Activated CD4-positive, alpha-beta T cell treated with anti-CD3 and anti-CD28 coated beads, Interleukin-2, amount 10 ng/mL, durations not matched to agents 24 days and 14 days (primary cell): ENCODE measurements at regions not wholly inside any gene's neighbourhood (a gene's known extent, or its start where the extent isn't known, plus 50 kb on each side); places are given as distances from the start of the nearest gene placed in this dataset.
"Not testable (repeated sequence)": the region's sequence is repeated elsewhere in the genome, so short reads cannot be mapped to it uniquely, and the experiment has no call there.

Source experiments
- DNase-seq: peaks from one replicate; pipeline ENCODE4 v3.0.0; 2022
- H3K27ac Mint-ChIP-seq: one replicate; pipeline ENCODE4 v1.8.0; 2022; ENCODE audit warnings: mild to moderate bottlenecking, mixed read lengths
- H3K27me3 Mint-ChIP-seq: one replicate; pipeline ENCODE4 v1.8.0; 2022; ENCODE audit warnings: mixed read lengths
- H3K36me3 Mint-ChIP-seq: one replicate; pipeline ENCODE4 v1.8.0; 2022; ENCODE audit warnings: low read depth, mild to moderate bottlenecking, mixed read lengths
- H3K4me1 Mint-ChIP-seq: one replicate; pipeline ENCODE4 v1.8.0; 2021; ENCODE audit warnings: mixed read lengths
- H3K4me3 Mint-ChIP-seq: one replicate; pipeline ENCODE4 v1.8.0; 2022; ENCODE audit warnings: mild to moderate bottlenecking, moderate library complexity, mixed read lengths
- H3K9me3 Mint-ChIP-seq: one replicate; pipeline ENCODE4 v1.8.0; 2021; ENCODE audit warnings: mixed read lengths
- intact Hi-C: fragments of 100-400 bp; cut with micrococcal nuclease; formaldehyde crosslinking; loops from one replicate; pipeline ENCODE4 v1.15.1; 2023

DNA sequence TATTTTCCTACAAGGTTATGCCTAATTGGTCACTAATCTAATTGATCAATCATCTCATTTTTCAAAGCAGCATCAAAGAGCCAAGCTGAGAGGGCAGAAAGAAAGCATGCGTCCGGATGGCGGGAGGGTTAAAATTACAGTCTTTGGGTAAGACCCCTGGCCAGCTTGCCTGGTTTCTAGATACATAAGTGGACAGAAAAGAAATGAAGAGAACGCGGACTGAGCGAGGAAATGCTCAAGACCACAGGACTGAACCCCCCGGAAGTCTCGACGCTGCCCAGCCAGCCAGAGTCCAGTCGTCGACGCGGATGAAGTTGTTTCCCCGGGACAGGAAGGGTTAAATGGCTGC is 297.2 kb downstream of the OMA1 start:
- H3K4me3 Mint-ChIP-seq, result no peak overlapping the region

GRCh38 chr1:58248791-58249190 is 297.7 kb downstream of the OMA1 start:
- DNase-seq, result no peak
- intact Hi-C loops, result no loop called here
- Mint-ChIP-seq H3K36me3 (no peaks in the 10 kb centered on the region), H3K4me3 (no peak overlapping the region), H3K9me3 (no peaks in the 10 kb centered on the region), H3K27me3 (peaks cover 40% of the 10 kb centered on the region), H3K27ac (no peak overlapping the region), H3K4me1 (no peaks in the 10 kb centered on the region)

More for the DNA sequence above, 297.2 kb downstream of the OMA1 start:
- no peaks in the 10 kb centered on the region for H3K4me1 Mint-ChIP-seq
- H3K27ac Mint-ChIP-seq, result no peak overlapping the region
- intact Hi-C loops, result no loop called here
- no peaks in the 10 kb centered on the region for H3K36me3 Mint-ChIP-seq
- DNase-seq, result no peak
- peaks cover 40% of the 10 kb centered on the region for H3K27me3 Mint-ChIP-seq
- no peaks in the 10 kb centered on the region for H3K9me3 Mint-ChIP-seq

- H3K4me3 Mint-ChIP-seq, result no peak overlapping the region
- intact Hi-C loops, result no loop called here
- no peaks in the 10 kb centered on the region for H3K9me3 Mint-ChIP-seq
- no peak overlapping the region for H3K27ac Mint-ChIP-seq
- no peaks in the 10 kb centered on the region for H3K36me3 Mint-ChIP-seq
- H3K27me3 Mint-ChIP-seq, result peaks cover 40% of the 10 kb centered on the region
- DNase-seq, result no peak
- H3K4me1 Mint-ChIP-seq, result no peaks in the 10 kb centered on the region
These were observed 298.5 kb downstream of the OMA1 start for GRCh38 chr1:58248072-58248471.

DNA sequence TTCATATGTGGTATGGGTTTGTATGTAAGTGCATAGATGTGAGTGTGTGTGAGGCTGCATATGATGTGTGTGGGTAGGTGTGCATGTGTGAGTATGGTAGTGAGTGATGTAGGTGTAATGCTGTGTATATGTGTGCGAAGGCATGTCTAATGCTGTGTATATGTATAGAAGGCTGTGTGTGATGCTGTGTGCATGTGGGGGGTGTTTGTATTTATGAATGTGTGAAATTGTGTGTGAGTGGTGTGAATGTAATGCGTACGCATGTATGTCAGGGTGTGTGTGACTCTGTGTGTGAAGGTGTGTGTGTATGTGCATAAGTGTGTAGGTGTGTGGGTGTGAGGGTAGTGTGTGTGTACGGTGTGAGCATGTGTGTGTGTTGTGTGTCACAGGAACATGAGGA is 300.0 kb downstream of the OMA1 start:
- intact Hi-C loops, result no loop called here
- no peaks in the 10 kb centered on the region for H3K9me3 Mint-ChIP-seq
- no peaks in the 10 kb centered on the region for H3K36me3 Mint-ChIP-seq
- no peaks in the 10 kb centered on the region for H3K4me1 Mint-ChIP-seq
- H3K4me3 Mint-ChIP-seq, result no peak overlapping the region
- DNase-seq, result no peak
- H3K27me3 Mint-ChIP-seq, result peaks cover 38% of the 10 kb centered on the region
- H3K27ac Mint-ChIP-seq, result no peak overlapping the region

GRCh38 chr1:58244872-58245271 is 301.7 kb downstream of the OMA1 start:
- DNase-seq, result no peak
- intact Hi-C loops, result no loop called here
- H3K4me1 Mint-ChIP-seq, result no peaks in the 10 kb centered on the region
- no peaks in the 10 kb centered on the region for H3K36me3 Mint-ChIP-seq
- H3K4me3 Mint-ChIP-seq, result no peak overlapping the region
- H3K9me3 Mint-ChIP-seq, result no peaks in the 10 kb centered on the region
- no peak overlapping the region for H3K27ac Mint-ChIP-seq
- peaks cover 28% of the 10 kb centered on the region for H3K27me3 Mint-ChIP-seq

GRCh38 chr1:58238846-58239245 is 307.7 kb downstream of the OMA1 start:
- Mint-ChIP-seq H3K27me3 (peaks cover 5% of the 10 kb centered on the region), H3K36me3 (no peaks in the 10 kb centered on the region), H3K4me1 (no peaks in the 10 kb centered on the region), H3K27ac (no peak overlapping the region), H3K9me3 (no peaks in the 10 kb centered on the region), H3K4me3 (no peak overlapping the region)
- no peak for DNase-seq
- intact Hi-C loops, result no loop called here

DNA sequence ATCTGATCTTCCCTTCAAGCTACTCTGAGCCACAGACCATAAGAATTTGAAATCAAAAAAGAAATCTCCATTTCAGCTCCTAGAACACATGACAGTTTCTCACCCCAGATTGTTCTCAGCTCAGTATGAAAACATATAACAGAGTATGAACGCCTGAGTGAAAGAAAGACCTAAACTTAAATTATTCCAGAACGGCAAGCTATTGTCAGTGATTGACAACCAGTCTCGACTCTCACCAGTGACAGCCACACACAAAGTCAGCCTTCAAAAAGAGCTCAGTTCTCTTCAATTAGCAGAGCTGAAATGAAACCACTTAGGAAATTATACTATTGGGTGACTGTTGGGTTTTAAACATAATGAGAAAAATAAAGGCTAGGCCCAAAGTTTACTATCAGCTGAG is 312.8 kb downstream of the OMA1 start:
- Mint-ChIP-seq H3K36me3 (no peaks in the 10 kb centered on the region), H3K27ac (no peak overlapping the region)
- intact Hi-C loops, result no loop called here

DNA sequence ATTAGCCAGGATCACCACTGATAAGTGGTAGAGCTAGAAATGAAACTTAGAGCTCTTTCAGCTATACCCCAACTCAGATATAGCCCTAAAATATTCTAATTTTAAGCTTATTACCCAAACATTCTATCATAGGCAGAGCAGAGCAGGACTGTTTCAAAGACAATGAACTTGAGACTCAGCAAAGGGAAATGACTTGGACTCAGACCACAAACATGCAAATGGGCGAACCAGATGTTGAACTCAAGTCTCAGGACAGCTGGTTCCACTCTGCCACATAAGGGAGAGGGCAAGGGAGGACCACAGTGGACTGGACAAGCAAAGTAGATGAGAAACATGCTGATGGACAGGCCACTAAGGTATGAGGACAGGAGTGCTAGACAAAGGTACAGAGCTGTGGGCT is 315.3 kb downstream of the OMA1 start:
- no peak overlapping the region for H3K4me3 Mint-ChIP-seq
- no peaks in the 10 kb centered on the region for H3K9me3 Mint-ChIP-seq
- no peak overlapping the region for H3K27ac Mint-ChIP-seq
- H3K4me1 Mint-ChIP-seq, result no peaks in the 10 kb centered on the region
- DNase-seq, result no peak
- H3K27me3 Mint-ChIP-seq, result no peaks in the 10 kb centered on the region
- H3K36me3 Mint-ChIP-seq, result no peaks in the 10 kb centered on the region
- intact Hi-C loops, result no loop called here

More for the DNA sequence above, 312.8 kb downstream of the OMA1 start:
- Mint-ChIP-seq H3K27me3 (no peaks in the 10 kb centered on the region), H3K4me3 (no peak overlapping the region), H3K4me1 (no peaks in the 10 kb centered on the region), H3K9me3 (no peaks in the 10 kb centered on the region)
- no peak for DNase-seq

DNA sequence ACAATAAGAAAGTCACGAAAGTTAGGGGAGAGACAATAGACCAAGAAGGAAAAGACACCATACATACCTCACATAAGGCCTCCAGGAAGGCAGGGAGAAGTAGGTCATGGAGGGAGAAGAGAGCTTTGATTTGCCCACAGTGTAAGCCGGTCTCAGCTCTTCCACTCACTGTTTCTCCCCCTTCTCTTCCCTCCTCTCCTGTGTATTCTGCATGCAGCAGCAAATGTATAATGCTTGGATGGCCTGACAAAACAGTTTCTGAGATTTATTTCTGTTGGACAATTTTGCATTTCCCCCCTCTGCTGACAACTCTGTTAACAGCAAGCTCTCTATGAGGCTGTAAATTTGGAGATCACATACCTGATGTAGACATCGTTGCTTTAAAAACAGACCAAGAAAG is 318.9 kb downstream of the OMA1 start:
- no peaks in the 10 kb centered on the region for H3K9me3 Mint-ChIP-seq
- no peaks in the 10 kb centered on the region for H3K27me3 Mint-ChIP-seq
- no peaks in the 10 kb centered on the region for H3K36me3 Mint-ChIP-seq
- no peak overlapping the region for H3K27ac Mint-ChIP-seq
- H3K4me1 Mint-ChIP-seq, result no peaks in the 10 kb centered on the region
- no peak for DNase-seq
- H3K4me3 Mint-ChIP-seq, result no peak overlapping the region
- intact Hi-C loops, result no loop called here

DNA sequence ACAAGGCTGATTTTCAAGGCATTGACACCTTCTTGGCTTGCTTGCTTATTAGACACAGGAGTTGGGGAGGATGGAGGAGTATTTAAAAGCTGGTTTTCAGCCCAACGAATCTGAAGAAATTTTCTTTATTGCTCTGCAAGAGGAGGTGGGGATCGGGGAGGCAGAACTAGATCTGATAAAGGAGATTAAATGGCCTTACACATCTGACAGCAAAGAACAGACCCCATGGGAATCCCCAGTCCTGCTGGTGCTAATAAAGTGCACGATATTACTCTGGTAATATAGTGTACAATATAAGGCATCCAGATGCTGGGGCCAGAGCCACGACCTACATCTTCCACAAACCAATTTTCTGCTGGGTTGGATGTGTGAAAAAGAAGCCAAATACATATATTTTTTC is 323.0 kb downstream of the OMA1 start:
- Mint-ChIP-seq H3K4me3 (no peak overlapping the region), H3K27ac (no peak overlapping the region), H3K27me3 (no peaks in the 10 kb centered on the region), H3K36me3 (no peaks in the 10 kb centered on the region), H3K4me1 (no peaks in the 10 kb centered on the region), H3K9me3 (no peaks in the 10 kb centered on the region)
- intact Hi-C loops, result no loop called here
- no peak for DNase-seq

DNA sequence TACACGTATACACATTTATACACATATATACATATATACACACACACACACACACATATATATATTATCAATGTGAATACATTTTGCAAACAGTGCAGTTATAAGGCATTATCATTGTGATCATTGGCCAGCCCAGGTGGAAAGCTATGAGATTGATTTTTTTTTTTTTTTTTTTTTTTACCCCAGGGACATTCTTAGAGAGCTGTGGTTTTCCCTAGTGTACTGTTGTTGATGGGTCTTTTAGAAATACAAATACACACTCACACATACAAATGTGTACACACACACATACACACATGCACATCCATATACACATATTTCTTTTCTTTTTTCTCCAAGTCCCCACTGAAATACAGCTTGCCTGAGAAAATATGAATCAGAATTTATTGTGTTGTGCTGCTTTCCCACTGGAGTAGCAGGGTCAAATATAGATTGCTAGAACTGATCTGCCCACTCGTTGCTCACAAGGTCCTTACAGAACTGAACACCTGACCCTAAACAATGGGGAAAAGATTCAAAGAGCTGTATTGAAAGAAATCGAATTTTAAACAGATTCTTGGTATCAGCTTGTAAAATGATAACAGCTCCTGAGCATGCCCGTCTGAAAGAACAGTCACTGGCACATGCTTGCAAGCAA is 325.6 kb downstream of the OMA1 start:
- intact Hi-C loops, result no loop called here
- H3K27me3 Mint-ChIP-seq, result no peaks in the 10 kb centered on the region
- H3K27ac Mint-ChIP-seq, result no peak overlapping the region
- DNase-seq, result no peak
- no peaks in the 10 kb centered on the region for H3K36me3 Mint-ChIP-seq
- H3K9me3 Mint-ChIP-seq, result no peaks in the 10 kb centered on the region
- no peak overlapping the region for H3K4me3 Mint-ChIP-seq
- H3K4me1 Mint-ChIP-seq, result no peaks in the 10 kb centered on the region

DNA sequence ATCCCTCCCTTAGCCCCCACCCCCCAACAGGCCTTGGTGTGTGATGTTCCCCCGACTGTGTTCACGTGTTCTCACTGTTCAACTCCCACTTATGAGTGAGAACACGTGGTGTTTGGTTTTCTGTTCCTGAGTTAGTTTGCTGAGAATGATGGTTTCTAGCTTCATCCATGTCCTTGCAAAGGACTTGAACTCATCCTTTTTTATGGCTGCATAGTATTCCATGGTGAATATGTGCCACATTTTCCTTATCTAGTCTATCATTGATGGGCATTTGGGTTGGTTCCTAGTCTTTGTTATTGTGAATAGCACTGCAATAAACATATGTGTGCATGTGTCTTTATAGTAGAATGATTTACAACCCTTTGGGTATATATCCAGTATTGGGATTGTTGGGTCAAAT is 330.4 kb downstream of the OMA1 start:
- not testable (repeated sequence) for H3K27ac Mint-ChIP-seq, H3K4me1 Mint-ChIP-seq, H3K9me3 Mint-ChIP-seq

GRCh38 chr1:58214674-58215073 is 331.9 kb downstream of the OMA1 start:
- intact Hi-C loops, result no loop called here
- H3K9me3 Mint-ChIP-seq, result no peaks in the 10 kb centered on the region
- H3K4me1 Mint-ChIP-seq, result no peaks in the 10 kb centered on the region
- no peak overlapping the region for H3K4me3 Mint-ChIP-seq
- H3K27me3 Mint-ChIP-seq, result no peaks in the 10 kb centered on the region
- H3K27ac Mint-ChIP-seq, result no peak overlapping the region
- H3K36me3 Mint-ChIP-seq, result no peaks in the 10 kb centered on the region
- DNase-seq, result no peak

More for the DNA sequence above, 330.4 kb downstream of the OMA1 start:
- DNase-seq, H3K4me3 Mint-ChIP-seq, H3K27me3 Mint-ChIP-seq, intact Hi-C loops, H3K36me3 Mint-ChIP-seq: not testable (repeated sequence)

DNA sequence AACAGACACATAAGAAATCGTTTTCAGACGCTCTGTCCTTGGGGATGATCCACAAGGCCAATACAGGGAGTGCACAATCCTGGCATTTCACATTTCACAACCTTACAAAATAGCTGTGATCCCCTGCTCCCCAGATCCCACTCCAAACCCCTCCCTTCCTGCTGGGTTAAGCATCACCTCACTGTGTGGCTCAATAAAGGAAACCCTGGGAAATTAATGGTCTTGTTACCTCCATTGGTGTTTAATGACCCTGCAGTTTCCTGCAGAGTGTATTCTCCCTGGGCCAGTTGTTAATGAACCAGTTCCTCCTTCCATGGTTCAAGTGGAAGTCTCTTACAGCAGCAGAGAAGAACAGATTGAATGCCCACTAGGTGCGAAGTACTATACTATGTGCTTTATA is 334.7 kb downstream of the OMA1 start:
- Mint-ChIP-seq H3K36me3 (no peaks in the 10 kb centered on the region), H3K4me3 (no peak overlapping the region), H3K4me1 (no peaks in the 10 kb centered on the region), H3K9me3 (no peaks in the 10 kb centered on the region), H3K27me3 (no peaks in the 10 kb centered on the region), H3K27ac (no peak overlapping the region)
- intact Hi-C loops, result no loop called here
- DNase-seq, result no peak

GRCh38 chr1:58209575-58209974 is 337.0 kb downstream of the OMA1 start:
- no peak overlapping the region for H3K27ac Mint-ChIP-seq
- DNase-seq, result no peak
- no peaks in the 10 kb centered on the region for H3K36me3 Mint-ChIP-seq
- no peaks in the 10 kb centered on the region for H3K27me3 Mint-ChIP-seq
- no peaks in the 10 kb centered on the region for H3K4me1 Mint-ChIP-seq
- no peaks in the 10 kb centered on the region for H3K9me3 Mint-ChIP-seq
- no peak overlapping the region for H3K4me3 Mint-ChIP-seq
- intact Hi-C loops, result no loop called here
